ENCODE measurements at regions not wholly inside any gene's neighbourhood (a gene's known extent, or its start where the extent isn't known, plus 50 kb on each side); places are given as distances from the start of the nearest gene placed in this dataset.

- 79% methylated on average over 8 of the region's 8 CpGs for WGBS
Measured at GRCh38 chr1:232726048-232726779, 79.0 kb upstream of the MAP10 start.

More at GRCh38 chr1:232726048-232726779, 79.0 kb upstream of the MAP10 start:
- no peak for DNase-seq (ENCODE audit: low spot score)
- no peaks in the 10 kb centered on the region for H3K36me3 ChIP-seq (ENCODE audit: control insufficient read depth in 4 of 4, insufficient read depth in 3 of 4, low read depth in 1 of 4, low read length in 3 of 4)
- no peak overlapping the region for H3K9ac ChIP-seq (ENCODE audit: low read depth in 1 of 2, low read length in 2 of 2)
- no peak overlapping the region for H3K4me3 ChIP-seq (ENCODE audit: low read depth in 1 of 3, low read length in 3 of 3)
- H3K27me3 ChIP-seq (ENCODE audit: control insufficient read depth in 4 of 4, insufficient read depth in 4 of 4, low read length in 3 of 4) = no peaks in the 10 kb centered on the region
- no peaks in the 10 kb centered on the region for H3K4me1 ChIP-seq (ENCODE audit: control insufficient read depth in 4 of 4, insufficient read depth in 4 of 4, low read length in 3 of 4)
- H3K27ac ChIP-seq (ENCODE audit: low read depth in 1 of 2, low read length in 2 of 2) = no peak overlapping the region
- no peaks in the 10 kb centered on the region for H3K9me3 ChIP-seq (ENCODE audit: control insufficient read depth in 4 of 4, low read length in 3 of 4)
- no peak for TF ChIP-seq NR2F2 (IDR thresholded peaks at IDR 0.05)
- TF ChIP-seq, protein P1, sequence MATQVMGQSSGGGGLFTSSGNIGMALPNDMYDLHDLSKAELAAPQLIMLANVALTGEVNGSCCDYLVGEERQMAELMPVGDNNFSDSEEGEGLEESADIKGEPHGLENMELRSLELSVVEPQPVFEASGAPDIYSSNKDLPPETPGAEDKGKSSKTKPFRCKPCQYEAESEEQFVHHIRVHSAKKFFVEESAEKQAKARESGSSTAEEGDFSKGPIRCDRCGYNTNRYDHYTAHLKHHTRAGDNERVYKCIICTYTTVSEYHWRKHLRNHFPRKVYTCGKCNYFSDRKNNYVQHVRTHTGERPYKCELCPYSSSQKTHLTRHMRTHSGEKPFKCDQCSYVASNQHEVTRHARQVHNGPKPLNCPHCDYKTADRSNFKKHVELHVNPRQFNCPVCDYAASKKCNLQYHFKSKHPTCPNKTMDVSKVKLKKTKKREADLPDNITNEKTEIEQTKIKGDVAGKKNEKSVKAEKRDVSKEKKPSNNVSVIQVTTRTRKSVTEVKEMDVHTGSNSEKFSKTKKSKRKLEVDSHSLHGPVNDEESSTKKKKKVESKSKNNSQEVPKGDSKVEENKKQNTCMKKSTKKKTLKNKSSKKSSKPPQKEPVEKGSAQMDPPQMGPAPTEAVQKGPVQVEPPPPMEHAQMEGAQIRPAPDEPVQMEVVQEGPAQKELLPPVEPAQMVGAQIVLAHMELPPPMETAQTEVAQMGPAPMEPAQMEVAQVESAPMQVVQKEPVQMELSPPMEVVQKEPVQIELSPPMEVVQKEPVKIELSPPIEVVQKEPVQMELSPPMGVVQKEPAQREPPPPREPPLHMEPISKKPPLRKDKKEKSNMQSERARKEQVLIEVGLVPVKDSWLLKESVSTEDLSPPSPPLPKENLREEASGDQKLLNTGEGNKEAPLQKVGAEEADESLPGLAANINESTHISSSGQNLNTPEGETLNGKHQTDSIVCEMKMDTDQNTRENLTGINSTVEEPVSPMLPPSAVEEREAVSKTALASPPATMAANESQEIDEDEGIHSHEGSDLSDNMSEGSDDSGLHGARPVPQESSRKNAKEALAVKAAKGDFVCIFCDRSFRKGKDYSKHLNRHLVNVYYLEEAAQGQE (IDR thresholded peaks at IDR 0.05) = no peak
- TF ChIP-seq EGR1 (IDR thresholded peaks at IDR 0.05; ENCODE audit: low read depth in 2 of 2) = no peak
- TF ChIP-seq GABPA (IDR thresholded peaks at IDR 0.05 in 1 of 2, conservative IDR thresholded peaks at IDR 0.05 in 1 of 2) = no peak
- TF ChIP-seq FOXA1 (IDR thresholded peaks at IDR 0.05) = no peak
- no peak for TF ChIP-seq HNF4G (IDR thresholded peaks at IDR 0.05)
- no peak for TF ChIP-seq TAF1 (conservative IDR thresholded peaks at IDR 0.05)
- TF ChIP-seq, protein P2, sequence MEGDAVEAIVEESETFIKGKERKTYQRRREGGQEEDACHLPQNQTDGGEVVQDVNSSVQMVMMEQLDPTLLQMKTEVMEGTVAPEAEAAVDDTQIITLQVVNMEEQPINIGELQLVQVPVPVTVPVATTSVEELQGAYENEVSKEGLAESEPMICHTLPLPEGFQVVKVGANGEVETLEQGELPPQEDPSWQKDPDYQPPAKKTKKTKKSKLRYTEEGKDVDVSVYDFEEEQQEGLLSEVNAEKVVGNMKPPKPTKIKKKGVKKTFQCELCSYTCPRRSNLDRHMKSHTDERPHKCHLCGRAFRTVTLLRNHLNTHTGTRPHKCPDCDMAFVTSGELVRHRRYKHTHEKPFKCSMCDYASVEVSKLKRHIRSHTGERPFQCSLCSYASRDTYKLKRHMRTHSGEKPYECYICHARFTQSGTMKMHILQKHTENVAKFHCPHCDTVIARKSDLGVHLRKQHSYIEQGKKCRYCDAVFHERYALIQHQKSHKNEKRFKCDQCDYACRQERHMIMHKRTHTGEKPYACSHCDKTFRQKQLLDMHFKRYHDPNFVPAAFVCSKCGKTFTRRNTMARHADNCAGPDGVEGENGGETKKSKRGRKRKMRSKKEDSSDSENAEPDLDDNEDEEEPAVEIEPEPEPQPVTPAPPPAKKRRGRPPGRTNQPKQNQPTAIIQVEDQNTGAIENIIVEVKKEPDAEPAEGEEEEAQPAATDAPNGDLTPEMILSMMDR (IDR thresholded peaks at IDR 0.05; ENCODE audit: low read depth, low read length, missing input control) = no peak
- TF ChIP-seq YY1 (IDR thresholded peaks at IDR 0.05) = no peak
- no peak for TF ChIP-seq RAD21 (IDR thresholded peaks at IDR 0.05)
- no peak for TF ChIP-seq JUND (IDR thresholded peaks at IDR 0.05)
- no peak for TF ChIP-seq ATF3 (IDR thresholded peaks at IDR 0.05)
- TF ChIP-seq, protein P3, sequence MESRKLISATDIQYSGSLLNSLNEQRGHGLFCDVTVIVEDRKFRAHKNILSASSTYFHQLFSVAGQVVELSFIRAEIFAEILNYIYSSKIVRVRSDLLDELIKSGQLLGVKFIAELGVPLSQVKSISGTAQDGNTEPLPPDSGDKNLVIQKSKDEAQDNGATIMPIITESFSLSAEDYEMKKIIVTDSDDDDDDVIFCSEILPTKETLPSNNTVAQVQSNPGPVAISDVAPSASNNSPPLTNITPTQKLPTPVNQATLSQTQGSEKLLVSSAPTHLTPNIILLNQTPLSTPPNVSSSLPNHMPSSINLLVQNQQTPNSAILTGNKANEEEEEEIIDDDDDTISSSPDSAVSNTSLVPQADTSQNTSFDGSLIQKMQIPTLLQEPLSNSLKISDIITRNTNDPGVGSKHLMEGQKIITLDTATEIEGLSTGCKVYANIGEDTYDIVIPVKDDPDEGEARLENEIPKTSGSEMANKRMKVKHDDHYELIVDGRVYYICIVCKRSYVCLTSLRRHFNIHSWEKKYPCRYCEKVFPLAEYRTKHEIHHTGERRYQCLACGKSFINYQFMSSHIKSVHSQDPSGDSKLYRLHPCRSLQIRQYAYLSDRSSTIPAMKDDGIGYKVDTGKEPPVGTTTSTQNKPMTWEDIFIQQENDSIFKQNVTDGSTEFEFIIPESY (IDR thresholded peaks at IDR 0.05) = no peak
- no peak for TF ChIP-seq MAX (IDR thresholded peaks at IDR 0.05)

Measured in liver (tissue), 8 donors.